B cell (primary cell): ENCODE measurements at regions not wholly inside any gene's neighbourhood (a gene's known extent, or its start where the extent isn't known, plus 50 kb on each side); places are given as distances from the start of the nearest gene placed in this dataset.

Source experiments
- ATAC-seq: fragments of 200-7000 bp; cut with Tn5 transposase; one replicate; pipeline ENCODE4 v1.10.0; 2021; ENCODE audit warnings: low read depth, mild to moderate bottlenecking, moderate number of reproducible peaks, moderate library complexity
- CTCF ChIA-PET: fragments of 350-600 bp; sonication (Branson Sonifier 250); formaldehyde crosslinking; loops from one replicate; lab custom pipeline; 2021; ENCODE audit warnings: antibody characterized with exemption, inconsistent platforms; lab: Charles Lee
- POLR2A ChIA-PET: fragments of 350-600 bp; sonication (Branson Sonifier 250); formaldehyde crosslinking; loops from one replicate; lab custom pipeline; 2021; ENCODE audit warnings: antibody characterized with exemption; lab: Charles Lee
- DNase-seq: peaks from one replicate; pipeline ENCODE4 v3.0.0; 2013
- H2AFZ ChIP-seq: 2 replicates; pipeline ENCODE4 v1.6.1; 2012; ENCODE audit warnings: mild to moderate bottlenecking, low read depth, low read length; ENCODE audit not compliant: insufficient read depth, poor library complexity, severe bottlenecking
- H3K27ac ChIP-seq, 2 donors: 1 replicate in 1 of 2; 2 replicates in 1 of 2; pipeline ENCODE4 v1.5.1; 2012 to 2013; ENCODE audit warnings: low read length in 2 of 2, mild to moderate bottlenecking in 2 of 2, moderate library complexity in 1 of 2
- H3K27me3 ChIP-seq, 4 experiments: fragments of 200-600 bp in 1 of 4; sonication (generic) in 1 of 4; replicated peaks in 1 of 4; 1 replicate in 2 of 4; 2 replicates in 2 of 4; pipeline versions ENCODE4 v1.6.1 to v1.7.0; 2013 to 2016; ENCODE audit warnings: low read length in 3 of 4, mild to moderate bottlenecking in 2 of 4, mixed read lengths in 1 of 4, moderate library complexity in 1 of 4; ENCODE audit not compliant: insufficient read depth in 4 of 4, control insufficient read depth in 3 of 4; ENCODE audit errors: control extremely low read depth in 1 of 4
- H3K36me3 ChIP-seq, 2 experiments: replicated peaks in 1 of 2; 1 replicate in 1 of 2; 2 replicates in 1 of 2; pipeline versions ENCODE4 v1.6.1 to v1.7.1; 2013; ENCODE audit warnings: low read length in 1 of 2; ENCODE audit not compliant: insufficient read depth in 2 of 2, control insufficient read depth in 1 of 2; ENCODE audit errors: control extremely low read depth in 1 of 2, extremely low read depth in 1 of 2
- H3K4me1 ChIP-seq, 2 donors: fragments of 200-600 bp in 1 of 2; sonication (generic) in 1 of 2; 1 replicate in 1 of 2; 2 replicates in 1 of 2; pipeline versions ENCODE4 v1.5.1 to v1.6.1; 2013 to 2017; ENCODE audit warnings: low read length in 2 of 2; ENCODE audit not compliant: control insufficient read depth in 2 of 2, insufficient read depth in 2 of 2
- H3K4me2 ChIP-seq: replicated peaks from 2 replicates; pipeline ENCODE3; 2012; ENCODE audit warnings: mild to moderate bottlenecking, low read depth, low read length; ENCODE audit not compliant: poor library complexity, severe bottlenecking
- H3K4me3 ChIP-seq, 5 experiments: fragments of 200-600 bp in 1 of 5; sonication (generic) in 1 of 5; 1 replicate in 3 of 5; 2 replicates in 2 of 5; pipeline versions ENCODE4 v1.5.1 to v1.7.0; 2011 to 2016; ENCODE audit warnings: low read length in 4 of 5, mild to moderate bottlenecking in 4 of 5, low read depth in 2 of 5, control low read depth in 1 of 5, moderate library complexity in 1 of 5; ENCODE audit not compliant: insufficient read depth in 1 of 5; ENCODE audit errors: control extremely low read depth in 1 of 5, extremely low read depth in 1 of 5
- H3K79me2 ChIP-seq: fragments of 200-600 bp; sonication (generic); one replicate; pipeline ENCODE4 v1.6.0; 2016; ENCODE audit warnings: low read length; ENCODE audit not compliant: control insufficient read depth, insufficient read depth
- H3K9ac ChIP-seq: fragments of 200-600 bp; sonication (generic); 2 replicates; pipeline ENCODE4 v1.6.1; 2017; ENCODE audit warnings: mild to moderate bottlenecking, low read length, moderate library complexity
- H3K9me3 ChIP-seq, 3 donors: one replicate each; pipeline versions ENCODE4 v1.6.1 to v1.7.1; 2013; ENCODE audit warnings: low read length in 2 of 3; ENCODE audit not compliant: control insufficient read depth in 2 of 3, insufficient read depth in 1 of 3; ENCODE audit errors: control extremely low read depth in 1 of 3
- H4K20me1 ChIP-seq: 2 replicates; pipeline ENCODE4 v1.6.0; 2012; ENCODE audit warnings: mild to moderate bottlenecking, low read length; ENCODE audit not compliant: insufficient read depth, control insufficient read depth, poor library complexity, severe bottlenecking
- H3K27ac Mint-ChIP-seq: one replicate; pipeline ENCODE4 v1.8.0; 2021; ENCODE audit warnings: mixed read lengths
- H3K27me3 Mint-ChIP-seq: one replicate; pipeline ENCODE4 v1.8.0; 2021; ENCODE audit warnings: mixed read lengths
- H3K4me1 Mint-ChIP-seq: one replicate; pipeline ENCODE4 v1.8.0; 2021; ENCODE audit warnings: mixed read lengths
- H3K4me3 Mint-ChIP-seq: one replicate; pipeline ENCODE4 v1.8.0; 2021; ENCODE audit warnings: mixed read lengths
- H3K9me3 Mint-ChIP-seq: one replicate; pipeline ENCODE4 v1.8.0; 2022; ENCODE audit warnings: mixed read lengths; ENCODE audit not compliant: insufficient read depth
- CTCF ChIP-seq: fragments of 200-600 bp; IDR thresholded peaks from one replicate; pipeline ENCODE4 v1.8.0; 2022; ENCODE audit warnings: antibody characterized with exemption, mild to moderate bottlenecking
- EZH2 ChIP-seq: IDR thresholded peaks from 2 replicates; pipeline ENCODE4 v1.6.1; 2012; ENCODE audit warnings: borderline replicate concordance, low read depth, mild to moderate bottlenecking, moderate library complexity, low read length; ENCODE audit not compliant: insufficient read depth, poor library complexity, severe bottlenecking
- WGBS: methylation state at CpG from one replicate; pipeline ENCODE4 v1.1.5; 2013; ENCODE audit warnings: missing lambda C conversion rate; ENCODE audit not compliant: insufficient coverage; 5-methylcytosine and 5-hydroxymethylcytosine counted together
- intact Hi-C: fragments of 100-400 bp; cut with micrococcal nuclease; formaldehyde crosslinking; loops from one replicate; pipeline ENCODE4 v1.10.0; 2022

- H4K20me1 ChIP-seq: no peaks in the 10 kb centered on the region
- H3K79me2 ChIP-seq: no peaks in the 10 kb centered on the region
- H3K4me2 ChIP-seq: no peak overlapping the region
- no peak overlapping the region for H3K4me3 Mint-ChIP-seq
- H3K4me3 ChIP-seq: no peak overlapping the region
- ATAC-seq: no peak
- H3K9ac ChIP-seq: no peak overlapping the region
- ChIA-PET POLR2A (no interaction called here), CTCF (no interaction called here)
- no peaks in the 10 kb centered on the region for H3K9me3 ChIP-seq
- H3K4me1 Mint-ChIP-seq: peaks cover 4% of the 10 kb centered on the region
- H3K27me3 Mint-ChIP-seq: no peaks in the 10 kb centered on the region
- no peak for TF ChIP-seq EZH2
- no peak for TF ChIP-seq CTCF
- 100% methylated on average over 2 of the region's 4 CpGs for WGBS
- no peak overlapping the region for H3K27ac Mint-ChIP-seq
- no peak for DNase-seq
- H3K27ac ChIP-seq: no peak overlapping the region
- no peaks in the 10 kb centered on the region for H3K36me3 ChIP-seq
- peaks cover 0 to 7% of the 10 kb centered on the region in 2 donors for H3K4me1 ChIP-seq
- H3K9me3 Mint-ChIP-seq: no peaks in the 10 kb centered on the region
- H2AFZ ChIP-seq: no peak overlapping the region
- intact Hi-C loops: no loop called here
- H3K27me3 ChIP-seq: no peaks in the 10 kb centered on the region
These were observed 92.0 kb upstream of the SLC38A4 start for GRCh38 chr12:46917821-46918220.

GRCh38 chr12:46918631-46919030 is 92.8 kb upstream of the SLC38A4 start:
- Histone ChIP-seq H4K20me1 (no peaks in the 10 kb centered on the region), H3K27ac (no peak overlapping the region), H3K9me3 (no peaks in the 10 kb centered on the region), H3K4me2 (no peak overlapping the region), H3K27me3 (no peaks in the 10 kb centered on the region), H3K36me3 (no peaks in the 10 kb centered on the region), H3K4me3 (no peak overlapping the region), H3K9ac (no peak overlapping the region), H3K4me1 (peaks cover 0 to 7% of the 10 kb centered on the region in 2 donors), H3K79me2 (no peaks in the 10 kb centered on the region), H2AFZ (no peak overlapping the region)
- ChIA-PET POLR2A (no interaction called here), CTCF (no interaction called here)
- ATAC-seq: no peak
- TF ChIP-seq EZH2 (no peak), CTCF (no peak)
- Mint-ChIP-seq H3K27ac (no peak overlapping the region), H3K27me3 (no peaks in the 10 kb centered on the region), H3K9me3 (no peaks in the 10 kb centered on the region), H3K4me3 (no peak overlapping the region), H3K4me1 (peaks cover 4% of the 10 kb centered on the region)
- intact Hi-C loops: no loop called here
- no peak for DNase-seq
- WGBS: 95% methylated on average over 3 of the region's 9 CpGs
